GM12878 (cell line): ENCODE measurements at regions not wholly inside any gene's neighbourhood (a gene's known extent, or its start where the extent isn't known, plus 50 kb on each side); places are given as distances from the start of the nearest gene placed in this dataset.
A peak's percentile ranks its signal among the peaks of the same experiment; 100 is the strongest.

ENCODE experiments used
- ATF7 ChIP-seq: fragments of 450-650 bp; IDR thresholded peaks from 2 replicates; pipeline ENCODE4 v1.6.1; 2016; ENCODE audit warnings: low read depth, mild to moderate bottlenecking
- BHLHE40 ChIP-seq, 2 experiments: fragments of 450-650 bp in 1 of 2; IDR thresholded peaks; 2 replicates each; pipeline ENCODE4 v1.6.1; 2011 to 2017; ENCODE audit warnings: low read depth in 2 of 2, borderline replicate concordance in 1 of 2, improper control_type of control experiment in 1 of 2, low read length in 1 of 2, mild to moderate bottlenecking in 1 of 2
- CBX3 ChIP-seq: fragments of 200-600 bp; sonication (generic); IDR thresholded peaks from 2 replicates; pipeline ENCODE4 v1.6.1; 2016; ENCODE audit warnings: low read depth, borderline replicate concordance
- CBX5 ChIP-seq: sonication (generic); IDR thresholded peaks from 2 replicates; pipeline ENCODE4 v1.6.1; 2016; ENCODE audit warnings: low read depth, moderate library complexity, mild to moderate bottlenecking, inconsistent platforms
- DPF2 ChIP-seq: fragments of 450-650 bp; IDR thresholded peaks from 2 replicates; pipeline ENCODE4 v1.6.1; 2017; ENCODE audit warnings: mild to moderate bottlenecking
- EP300 ChIP-seq, 2 experiments: fragments of 150-350 bp in 1 of 2; IDR thresholded peaks; 2 replicates each; pipeline ENCODE4 v1.6.1; 2011 to 2012; ENCODE audit warnings: low read depth in 2 of 2, low read length in 2 of 2, borderline replicate concordance in 1 of 2, improper control_type of control experiment in 1 of 2, inconsistent platforms in 1 of 2; ENCODE audit not compliant: control insufficient read depth in 1 of 2
- KLF5 ChIP-seq: fragments of 450-650 bp; IDR thresholded peaks from 2 replicates; pipeline ENCODE4 v1.6.1; 2014; ENCODE audit warnings: mild to moderate bottlenecking; ENCODE audit not compliant: partially characterized antibody
- LARP7 ChIP-seq: fragments of 450-650 bp; IDR thresholded peaks from 2 replicates; pipeline ENCODE4 v1.6.1; 2017; ENCODE audit warnings: mild to moderate bottlenecking
- MTA2 ChIP-seq: fragments of 450-650 bp; IDR thresholded peaks from 2 replicates; pipeline ENCODE4 v1.6.1; 2016; ENCODE audit warnings: low read depth, mild to moderate bottlenecking, moderate library complexity
- MXI1 ChIP-seq: fragments of 150-350 bp; IDR thresholded peaks from 2 replicates; pipeline ENCODE4 v1.6.1; 2011; ENCODE audit warnings: low read depth, mild to moderate bottlenecking, inconsistent platforms, low read length, improper control_type of control experiment
- NFYA ChIP-seq: IDR thresholded peaks from 2 replicates; pipeline ENCODE4 v1.6.1; 2011; ENCODE audit warnings: low read depth, mild to moderate bottlenecking, low read length, improper control_type of control experiment, borderline replicate concordance
- NR2C2 ChIP-seq: IDR thresholded peaks from 2 replicates; pipeline ENCODE4 v1.6.1; 2011; ENCODE audit warnings: borderline replicate concordance, low read depth; ENCODE audit not compliant: control insufficient read depth, insufficient read length
- NR2F1 ChIP-seq: fragments of 450-650 bp; conservative IDR thresholded peaks from 2 replicates; pipeline ENCODE4 v1.6.1; 2017; ENCODE audit warnings: mild to moderate bottlenecking
- RCOR1 ChIP-seq: conservative IDR thresholded peaks from 2 replicates; pipeline ENCODE4 v1.6.1; 2012; ENCODE audit warnings: low read depth, low read length, improper control_type of control experiment
- RFX5 ChIP-seq: IDR thresholded peaks from 2 replicates; pipeline ENCODE4 v1.6.1; 2011; ENCODE audit warnings: low read depth, low read length, improper control_type of control experiment
- SREBF1 ChIP-seq: IDR thresholded peaks from 2 replicates; pipeline ENCODE4 v1.6.1; 2012; ENCODE audit warnings: mild to moderate bottlenecking, low read length
- SRF ChIP-seq, 2 experiments: IDR thresholded peaks; 2 replicates each; pipeline ENCODE4 v1.6.1; 2011; ENCODE audit warnings: low read depth in 2 of 2, low read length in 2 of 2, mild to moderate bottlenecking in 1 of 2, moderate library complexity in 1 of 2
- STAT1 ChIP-seq: fragments of 450-650 bp; conservative IDR thresholded peaks from 2 replicates; pipeline ENCODE4 v1.6.1; 2014; ENCODE audit warnings: antibody characterized with exemption, mild to moderate bottlenecking
- TAF1 ChIP-seq: IDR thresholded peaks from 2 replicates; pipeline ENCODE4 v1.6.1; 2011; ENCODE audit warnings: mild to moderate bottlenecking, low read depth, low read length, borderline replicate concordance
- TARDBP ChIP-seq: IDR thresholded peaks from 2 replicates; pipeline ENCODE4 v1.6.1; 2016; ENCODE audit warnings: borderline replicate concordance
- ZNF207 ChIP-seq: fragments of 450-650 bp; IDR thresholded peaks from 2 replicates; pipeline ENCODE4 v1.6.1; 2014; ENCODE audit warnings: antibody characterized with exemption, mild to moderate bottlenecking, borderline replicate concordance
- TF ChIP-seq, protein P1 (sequence below), 3 experiments: IDR thresholded peaks in 2 of 3; conservative IDR thresholded peaks in 1 of 3; 2 replicates each; pipeline ENCODE4 v1.5.1; 2011; ENCODE audit warnings: low read depth in 3 of 3, low read length in 3 of 3, mild to moderate bottlenecking in 3 of 3, control low read depth in 2 of 3, moderate library complexity in 2 of 3, inconsistent platforms in 1 of 3, mixed read lengths in 1 of 3; ENCODE audit not compliant: control insufficient read depth in 2 of 3, insufficient read depth in 1 of 3; ENCODE audit errors: extremely low read depth in 1 of 3
- TF ChIP-seq, protein P2 (sequence below): IDR thresholded peaks from 2 replicates; pipeline ENCODE4 v1.6.1; 2011; ENCODE audit warnings: borderline replicate concordance, low read depth, mild to moderate bottlenecking, moderate library complexity, mixed read lengths, low read length; ENCODE audit not compliant: insufficient read depth; ENCODE audit errors: extremely low read length
- TF ChIP-seq, protein P3 (sequence below): fragments of 450-650 bp; IDR thresholded peaks from 2 replicates; pipeline ENCODE4 v1.6.1; 2017; ENCODE audit warnings: mild to moderate bottlenecking, low read depth, inconsistent platforms; ENCODE audit not compliant: poor library complexity, severe bottlenecking
- TF ChIP-seq, protein P4 (sequence below): fragments of 450-650 bp; IDR thresholded peaks from 2 replicates; pipeline ENCODE4 v1.6.1; 2016; ENCODE audit warnings: mild to moderate bottlenecking

DNA sequence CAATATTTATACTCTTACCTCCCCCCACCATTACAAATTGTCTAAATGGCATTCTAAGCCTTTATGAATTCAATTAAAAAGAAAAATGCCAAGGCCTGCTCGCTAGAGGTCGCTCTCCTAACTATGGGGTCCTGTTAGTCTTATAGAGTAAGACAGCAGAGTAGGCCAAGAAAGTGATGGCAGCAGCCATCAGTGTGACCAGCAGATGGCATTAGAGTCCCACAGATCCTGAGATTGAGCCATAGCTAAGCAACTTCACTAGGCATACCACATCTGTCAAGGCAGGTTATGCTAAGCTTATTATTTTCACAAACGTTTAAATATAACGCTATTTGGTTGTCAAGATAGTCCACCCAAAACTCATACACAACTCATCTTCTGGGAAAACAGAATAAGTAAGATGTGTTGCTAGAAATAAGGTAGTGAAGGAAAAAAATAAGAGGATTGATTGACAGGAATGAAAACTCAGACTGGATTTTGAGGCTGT is 57.6 kb upstream of the SCAF8 start (continued):
- TF ChIP-seq, protein P1, sequence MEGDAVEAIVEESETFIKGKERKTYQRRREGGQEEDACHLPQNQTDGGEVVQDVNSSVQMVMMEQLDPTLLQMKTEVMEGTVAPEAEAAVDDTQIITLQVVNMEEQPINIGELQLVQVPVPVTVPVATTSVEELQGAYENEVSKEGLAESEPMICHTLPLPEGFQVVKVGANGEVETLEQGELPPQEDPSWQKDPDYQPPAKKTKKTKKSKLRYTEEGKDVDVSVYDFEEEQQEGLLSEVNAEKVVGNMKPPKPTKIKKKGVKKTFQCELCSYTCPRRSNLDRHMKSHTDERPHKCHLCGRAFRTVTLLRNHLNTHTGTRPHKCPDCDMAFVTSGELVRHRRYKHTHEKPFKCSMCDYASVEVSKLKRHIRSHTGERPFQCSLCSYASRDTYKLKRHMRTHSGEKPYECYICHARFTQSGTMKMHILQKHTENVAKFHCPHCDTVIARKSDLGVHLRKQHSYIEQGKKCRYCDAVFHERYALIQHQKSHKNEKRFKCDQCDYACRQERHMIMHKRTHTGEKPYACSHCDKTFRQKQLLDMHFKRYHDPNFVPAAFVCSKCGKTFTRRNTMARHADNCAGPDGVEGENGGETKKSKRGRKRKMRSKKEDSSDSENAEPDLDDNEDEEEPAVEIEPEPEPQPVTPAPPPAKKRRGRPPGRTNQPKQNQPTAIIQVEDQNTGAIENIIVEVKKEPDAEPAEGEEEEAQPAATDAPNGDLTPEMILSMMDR (IDR thresholded peaks at IDR 0.05 in 2 of 3, conservative IDR thresholded peaks at IDR 0.05 in 1 of 3; ENCODE audit: control insufficient read depth in 2 of 3, extremely low read depth in 1 of 3, insufficient read depth in 1 of 3, low read depth in 3 of 3, low read length in 3 of 3): peak; percentile 98 to 100 (median 100); a peak in 5 of 6 replicates
- TF ChIP-seq NFYA (no peak), MTA2 (no peak), ATF7 (peak; percentile 43; the same call in 1 of the 2 replicates), TARDBP (0 out of 2 replicates have a peak, but pooled peaks have one; percentile 27), SRF (IDR thresholded peaks at IDR 0.05; ENCODE audit: low read depth in 2 of 2, low read length in 2 of 2) (peak in 1 of 2 experiments; percentile 77; a peak in 1 of 4 replicates), BHLHE40 (IDR thresholded peaks at IDR 0.05; ENCODE audit: borderline replicate concordance in 1 of 2, low read depth in 2 of 2, low read length in 1 of 2) (peak in 1 of 2 experiments; percentile 51; a peak in 1 of 4 replicates), RFX5 (no peak), MXI1 (0 out of 2 replicates have a peak, but pooled peaks have one; percentile 18), KLF5 (no peak), NR2F1 (no peak), CBX5 (peak; percentile 97; the same call in 1 of the 2 replicates), STAT1 (no peak), CBX3 (no peak), RCOR1 (no peak), TAF1 (no peak), SREBF1 (no peak), DPF2 (no peak), LARP7 (no peak), ZNF207 (no peak; the same call in 1 of the 2 replicates), NR2C2 (no peak), EP300 (IDR thresholded peaks at IDR 0.05; ENCODE audit: borderline replicate concordance in 1 of 2, control insufficient read depth in 1 of 2, low read depth in 2 of 2, low read length in 2 of 2) (no peak)
- TF ChIP-seq, protein P2, sequence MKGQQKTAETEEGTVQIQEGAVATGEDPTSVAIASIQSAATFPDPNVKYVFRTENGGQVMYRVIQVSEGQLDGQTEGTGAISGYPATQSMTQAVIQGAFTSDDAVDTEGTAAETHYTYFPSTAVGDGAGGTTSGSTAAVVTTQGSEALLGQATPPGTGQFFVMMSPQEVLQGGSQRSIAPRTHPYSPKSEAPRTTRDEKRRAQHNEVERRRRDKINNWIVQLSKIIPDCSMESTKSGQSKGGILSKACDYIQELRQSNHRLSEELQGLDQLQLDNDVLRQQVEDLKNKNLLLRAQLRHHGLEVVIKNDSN: no peak
- TF ChIP-seq, protein P3, sequence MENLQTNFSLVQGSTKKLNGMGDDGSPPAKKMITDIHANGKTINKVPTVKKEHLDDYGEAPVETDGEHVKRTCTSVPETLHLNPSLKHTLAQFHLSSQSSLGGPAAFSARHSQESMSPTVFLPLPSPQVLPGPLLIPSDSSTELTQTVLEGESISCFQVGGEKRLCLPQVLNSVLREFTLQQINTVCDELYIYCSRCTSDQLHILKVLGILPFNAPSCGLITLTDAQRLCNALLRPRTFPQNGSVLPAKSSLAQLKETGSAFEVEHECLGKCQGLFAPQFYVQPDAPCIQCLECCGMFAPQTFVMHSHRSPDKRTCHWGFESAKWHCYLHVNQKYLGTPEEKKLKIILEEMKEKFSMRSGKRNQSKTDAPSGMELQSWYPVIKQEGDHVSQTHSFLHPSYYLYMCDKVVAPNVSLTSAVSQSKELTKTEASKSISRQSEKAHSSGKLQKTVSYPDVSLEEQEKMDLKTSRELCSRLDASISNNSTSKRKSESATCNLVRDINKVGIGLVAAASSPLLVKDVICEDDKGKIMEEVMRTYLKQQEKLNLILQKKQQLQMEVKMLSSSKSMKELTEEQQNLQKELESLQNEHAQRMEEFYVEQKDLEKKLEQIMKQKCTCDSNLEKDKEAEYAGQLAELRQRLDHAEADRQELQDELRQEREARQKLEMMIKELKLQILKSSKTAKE: peak; percentile 67
- TF ChIP-seq, protein P4, sequence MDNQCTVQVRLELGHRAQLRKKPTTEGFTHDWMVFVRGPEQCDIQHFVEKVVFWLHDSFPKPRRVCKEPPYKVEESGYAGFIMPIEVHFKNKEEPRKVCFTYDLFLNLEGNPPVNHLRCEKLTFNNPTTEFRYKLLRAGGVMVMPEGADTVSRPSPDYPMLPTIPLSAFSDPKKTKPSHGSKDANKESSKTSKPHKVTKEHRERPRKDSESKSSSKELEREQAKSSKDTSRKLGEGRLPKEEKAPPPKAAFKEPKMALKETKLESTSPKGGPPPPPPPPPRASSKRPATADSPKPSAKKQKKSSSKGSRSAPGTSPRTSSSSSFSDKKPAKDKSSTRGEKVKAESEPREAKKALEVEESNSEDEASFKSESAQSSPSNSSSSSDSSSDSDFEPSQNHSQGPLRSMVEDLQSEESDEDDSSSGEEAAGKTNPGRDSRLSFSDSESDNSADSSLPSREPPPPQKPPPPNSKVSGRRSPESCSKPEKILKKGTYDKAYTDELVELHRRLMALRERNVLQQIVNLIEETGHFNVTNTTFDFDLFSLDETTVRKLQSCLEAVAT: no peak
